T-cell (primary cell): ENCODE measurements at regions not wholly inside any gene's neighbourhood (a gene's known extent, or its start where the extent isn't known, plus 50 kb on each side); places are given as distances from the start of the nearest gene placed in this dataset.

Source experiments
- ATAC-seq, 4 experiments: fragments of 200-7000 bp in 3 of 4; fragments of 150-1000 bp in 1 of 4; cut with Tn5 transposase; replicated peaks in 1 of 4; 1 replicate in 3 of 4; 2 replicates in 1 of 4; pipeline ENCODE4 v1.10.0; 2021; ENCODE audit warnings: moderate library complexity in 3 of 4, mild to moderate bottlenecking in 2 of 4, moderate number of reproducible peaks in 1 of 4
- CTCF ChIA-PET, 2 donors: fragments of 300-600 bp; sonication (Branson Sonifier 250); formaldehyde crosslinking; loops; one replicate each; lab custom pipeline; 2022; ENCODE audit warnings: antibody characterized with exemption in 2 of 2; lab: Charles Lee
- POLR2A ChIA-PET, 2 donors: fragments of 300-600 bp; sonication (Branson Sonifier 250); formaldehyde crosslinking; loops; one replicate each; lab custom pipeline; 2022; ENCODE audit warnings: antibody characterized with exemption in 2 of 2; lab: Charles Lee
- DNase-seq, 35 experiments: peaks; one replicate each; pipeline versions ENCODE4 v3.0.0 to v3.0.0-alpha.2; 2013 to 2023
- H3K27ac ChIP-seq: one replicate; pipeline ENCODE4 v1.5.1; 2013; ENCODE audit warnings: low read length
- H3K27me3 ChIP-seq, 2 experiments: replicated peaks in 1 of 2; 1 replicate in 1 of 2; 2 replicates in 1 of 2; pipeline versions ENCODE4 v1.6.1 to v1.7.0; 2013; ENCODE audit warnings: low read length in 1 of 2, mixed read lengths in 1 of 2; ENCODE audit not compliant: control insufficient read depth in 2 of 2, insufficient read depth in 2 of 2; ENCODE audit errors: extremely low read depth in 1 of 2
- H3K36me3 ChIP-seq, 2 donors: 1 replicate in 1 of 2; 2 replicates in 1 of 2; pipeline versions ENCODE4 v1.6.1 to v1.7.0; 2013; ENCODE audit warnings: low read length in 1 of 2; ENCODE audit not compliant: control insufficient read depth in 2 of 2, insufficient read depth in 1 of 2; ENCODE audit errors: extremely low read depth in 1 of 2
- H3K4me1 ChIP-seq, 2 experiments: 1 replicate in 1 of 2; 2 replicates in 1 of 2; pipeline versions ENCODE4 v1.6.1 to v1.7.0; 2013; ENCODE audit warnings: low read length in 2 of 2, mixed read lengths in 1 of 2; ENCODE audit not compliant: insufficient read depth in 2 of 2, control insufficient read depth in 1 of 2; ENCODE audit errors: extremely low read depth in 1 of 2
- H3K4me3 ChIP-seq, 2 donors: 1 replicate in 1 of 2; 2 replicates in 1 of 2; pipeline versions ENCODE4 v1.5.1 to v1.7.0; 2013; ENCODE audit warnings: mild to moderate bottlenecking in 2 of 2, low read length in 1 of 2, moderate library complexity in 1 of 2; ENCODE audit not compliant: control insufficient read depth in 1 of 2; ENCODE audit errors: extremely low read depth in 1 of 2
- H3K9me3 ChIP-seq: 2 replicates; pipeline ENCODE4 v1.7.0; 2013
- H3K27ac Mint-ChIP-seq, 2 donors: one replicate each; pipeline ENCODE4 v1.8.0; 2020 to 2021; ENCODE audit warnings: mild to moderate bottlenecking in 2 of 2, mixed read lengths in 2 of 2
- H3K27me3 Mint-ChIP-seq, 2 donors: one replicate each; pipeline ENCODE4 v1.8.0; 2021 to 2022; ENCODE audit warnings: mixed read lengths in 2 of 2
- H3K36me3 Mint-ChIP-seq: one replicate; pipeline ENCODE4 v1.8.0; 2021; ENCODE audit warnings: mixed read lengths
- H3K4me1 Mint-ChIP-seq, 3 donors: one replicate each; pipeline ENCODE4 v1.8.0; 2020 to 2022; ENCODE audit warnings: mixed read lengths in 3 of 3, mild to moderate bottlenecking in 1 of 3
- H3K4me3 Mint-ChIP-seq, 3 donors: one replicate each; pipeline ENCODE4 v1.8.0; 2020 to 2022; ENCODE audit warnings: mild to moderate bottlenecking in 3 of 3, mixed read lengths in 3 of 3, moderate library complexity in 3 of 3
- H3K9me3 Mint-ChIP-seq, 3 donors: one replicate each; pipeline ENCODE4 v1.8.0; 2020 to 2022; ENCODE audit warnings: mixed read lengths in 3 of 3
- WGBS: methylation state at CpG from one replicate; pipeline ENCODE4 v1.1.5; 2013; ENCODE audit warnings: missing lambda C conversion rate; ENCODE audit not compliant: insufficient coverage; 5-methylcytosine and 5-hydroxymethylcytosine counted together

GRCh38 chrX:147850875-147851274 is 60.8 kb upstream of the FMR1 start:
- Histone ChIP-seq H3K4me3 (no peak overlapping the region), H3K36me3 (no peaks in the 10 kb centered on the region), H3K4me1 (no peaks in the 10 kb centered on the region), H3K9me3 (no peaks in the 10 kb centered on the region), H3K27me3 (no peaks in the 10 kb centered on the region), H3K27ac (no peak overlapping the region)
- ChIA-PET CTCF (no interaction called here), POLR2A (no interaction called here)
- DNase-seq (no peak), ATAC-seq (no peak)
- Mint-ChIP-seq H3K27me3 (peaks cover 0 to 8% of the 10 kb centered on the region in 2 donors), H3K4me1 (no peaks in the 10 kb centered on the region), H3K27ac (no peak overlapping the region), H3K36me3 (no peaks in the 10 kb centered on the region), H3K9me3 (no peaks in the 10 kb centered on the region), H3K4me3 (no peak overlapping the region)
- no CpG with 5 or more reads among the region's 3 CpGs for WGBS

- no peak overlapping the region for H3K27ac ChIP-seq
- H3K27me3 Mint-ChIP-seq = peaks cover 0 to 10% of the 10 kb centered on the region in 2 donors
- H3K36me3 ChIP-seq = no peaks in the 10 kb centered on the region
- no peaks in the 10 kb centered on the region for H3K9me3 ChIP-seq
- DNase-seq (no peak), ATAC-seq (no peak)
- ChIA-PET CTCF (interaction anchor here in 1 of 2 donors (0.6 kb wide), 1 partner anchor 1304 kb away, joined by 3 read pairs; no protein-coding TSS in a partner anchor), POLR2A (no interaction called here)
- H3K4me1 ChIP-seq = no peaks in the 10 kb centered on the region
- H3K4me1 Mint-ChIP-seq = no peaks in the 10 kb centered on the region
- no peaks in the 10 kb centered on the region for H3K36me3 Mint-ChIP-seq
- no peak overlapping the region for H3K27ac Mint-ChIP-seq
- no peak overlapping the region for H3K4me3 ChIP-seq
- no peak overlapping the region for H3K4me3 Mint-ChIP-seq
- H3K27me3 ChIP-seq = no peaks in the 10 kb centered on the region
- WGBS = no CpG with 5 or more reads among the region's 2 CpGs
- no peaks in the 10 kb centered on the region for H3K9me3 Mint-ChIP-seq
These were observed 58.0 kb upstream of the FMR1 start for GRCh38 chrX:147853701-147854100.

- Histone ChIP-seq H3K27ac (no peak overlapping the region), H3K27me3 (no peaks in the 10 kb centered on the region), H3K36me3 (no peaks in the 10 kb centered on the region), H3K9me3 (no peaks in the 10 kb centered on the region), H3K4me1 (no peaks in the 10 kb centered on the region), H3K4me3 (no peak overlapping the region)
- POLR2A ChIA-PET = no interaction called here
- CTCF ChIA-PET = no interaction called here
- Mint-ChIP-seq H3K36me3 (no peaks in the 10 kb centered on the region), H3K4me1 (no peaks in the 10 kb centered on the region), H3K27me3 (peaks cover 0 to 14% of the 10 kb centered on the region in 2 donors), H3K4me3 (no peak overlapping the region), H3K9me3 (no peaks in the 10 kb centered on the region), H3K27ac (no peak overlapping the region)
- no CpG with 5 or more reads among the region's 2 CpGs for WGBS
- ATAC-seq (no peak), DNase-seq (no peak)
These were observed 52.1 kb upstream of the FMR1 start for GRCh38 chrX:147859666-147860065.
